IMR-90 (cell line): ENCODE measurements at regions not wholly inside any gene's neighbourhood (a gene's known extent, or its start where the extent isn't known, plus 50 kb on each side); places are given as distances from the start of the nearest gene placed in this dataset.

Experiments
- ATAC-seq: fragments of 200-7000 bp; cut with Tn5 transposase; 2 replicates; pipeline ENCODE4 v1.9.1; 2020; ENCODE audit warnings: low read depth, mild to moderate bottlenecking, moderate library complexity
- BruUV-seq: library from RNA; stranded (reverse); fragments of 400-500 nt; replicated peaks from 2 replicates; lab custom pipeline; 2021; lab: Mats Ljungman, UMichigan
- CTCF ChIA-PET: fragments of 300-600 bp; formaldehyde crosslinking; extraction: SDS; loops from one replicate; lab custom pipeline; 2021; ENCODE audit warnings: antibody characterized with exemption; lab: Yijun Ruan, JAX
- POLR2A ChIA-PET: fragments of 300-600 bp; sonication (Branson Sonifier 250); formaldehyde crosslinking; loops from one replicate; lab custom pipeline; 2022; ENCODE audit warnings: antibody characterized with exemption; ENCODE audit not compliant: unreplicated experiment; lab: Charles Lee
- DNase-seq: peaks from one replicate; pipeline ENCODE4 v3.0.0; 2013
- H2AFZ ChIP-seq: replicated peaks from 2 replicates; pipeline ENCODE3; 2013; ENCODE audit warnings: low read length, mild to moderate bottlenecking; ENCODE audit not compliant: poor library complexity
- H2AK5ac ChIP-seq: 2 replicates; pipeline ENCODE4 v1.6.1; 2013; ENCODE audit warnings: low read depth, low read length, inconsistent platforms
- H2AK9ac ChIP-seq: replicated peaks from 2 replicates; pipeline ENCODE3; 2013; ENCODE audit warnings: mild to moderate bottlenecking, low read depth, low read length, moderate library complexity; ENCODE audit not compliant: poor library complexity
- H2BK120ac ChIP-seq: 2 replicates; pipeline ENCODE4 v1.6.1; 2013; ENCODE audit warnings: low read depth, low read length, inconsistent platforms
- H2BK15ac ChIP-seq: 3 replicates; pipeline ENCODE4 v1.6.1; 2013; ENCODE audit warnings: low read depth, low read length, inconsistent platforms
- H2BK20ac ChIP-seq: 2 replicates; pipeline ENCODE4 v1.6.1; 2013; ENCODE audit warnings: low read depth, mild to moderate bottlenecking, inconsistent platforms, low read length, moderate library complexity
- H2BK5ac ChIP-seq: 2 replicates; pipeline ENCODE4 v1.6.1; 2013; ENCODE audit warnings: mild to moderate bottlenecking, low read depth, low read length, inconsistent platforms; ENCODE audit not compliant: poor library complexity, severe bottlenecking
- H3K14ac ChIP-seq: replicated peaks from 2 replicates; pipeline ENCODE4 v1.6.1; 2013; ENCODE audit warnings: low read depth, low read length, inconsistent platforms
- H3K18ac ChIP-seq: 2 replicates; pipeline ENCODE4 v1.6.1; 2013; ENCODE audit warnings: low read depth, low read length, control low read depth
- H3K23ac ChIP-seq: 2 replicates; pipeline ENCODE4 v1.6.1; 2013; ENCODE audit warnings: low read depth, low read length, inconsistent platforms
- H3K27ac ChIP-seq: 2 replicates; pipeline ENCODE4 v1.5.1; 2013; ENCODE audit warnings: mild to moderate bottlenecking, control low read depth, low read length; ENCODE audit not compliant: insufficient read depth
- H3K27me3 ChIP-seq: 2 replicates; pipeline ENCODE4 v1.6.1; 2013; ENCODE audit warnings: low read length; ENCODE audit not compliant: control insufficient read depth, insufficient read depth
- H3K36me3 ChIP-seq: 2 replicates; pipeline ENCODE4 v1.6.1; 2013; ENCODE audit warnings: low read length, mixed read lengths; ENCODE audit not compliant: control insufficient read depth, insufficient read depth
- H3K4ac ChIP-seq: 2 replicates; pipeline ENCODE4 v1.6.1; 2013; ENCODE audit warnings: low read depth, low read length, inconsistent platforms
- H3K4me1 ChIP-seq: 2 replicates; pipeline ENCODE4 v1.6.1; 2013; ENCODE audit warnings: low read length, mixed read lengths; ENCODE audit not compliant: control insufficient read depth, insufficient read depth
- H3K4me2 ChIP-seq: 2 replicates; pipeline ENCODE4 v1.6.1; 2013; ENCODE audit warnings: low read depth, mild to moderate bottlenecking, control low read depth, low read length, moderate library complexity
- H3K4me3 ChIP-seq: 2 replicates; pipeline ENCODE4 v1.5.1; 2013; ENCODE audit warnings: low read depth, mild to moderate bottlenecking, control low read depth, low read length, moderate library complexity; ENCODE audit not compliant: insufficient read depth
- H3K56ac ChIP-seq: 2 replicates; pipeline ENCODE4 v1.6.1; 2013; ENCODE audit warnings: low read length, inconsistent platforms; ENCODE audit not compliant: insufficient read depth; ENCODE audit errors: extremely low read depth
- H3K79me1 ChIP-seq, 2 experiments: 2 replicates each; pipeline ENCODE4 v1.6.1; 2013; ENCODE audit warnings: low read length in 2 of 2, inconsistent platforms in 1 of 2, low read depth in 1 of 2
- H3K9ac ChIP-seq: 2 replicates; pipeline ENCODE4 v1.6.1; 2013; ENCODE audit warnings: low read depth, low read length, control low read depth
- H3K9me1 ChIP-seq: 2 replicates; pipeline ENCODE4 v1.6.1; 2013; ENCODE audit warnings: low read length, inconsistent platforms; ENCODE audit not compliant: insufficient read depth
- H3K9me3 ChIP-seq: 2 replicates; pipeline ENCODE4 v1.6.1; 2013; ENCODE audit warnings: low read length; ENCODE audit not compliant: control insufficient read depth, insufficient read depth
- H4K20me1 ChIP-seq: 2 replicates; pipeline ENCODE4 v1.6.1; 2013; ENCODE audit warnings: low read length, inconsistent platforms; ENCODE audit not compliant: insufficient read depth
- H4K5ac ChIP-seq: 2 replicates; pipeline ENCODE4 v1.6.1; 2013; ENCODE audit warnings: mild to moderate bottlenecking, low read depth, low read length, control low read depth
- H4K8ac ChIP-seq, 2 experiments: 2 replicates each; pipeline ENCODE4 v1.6.1; 2013; ENCODE audit warnings: low read depth in 2 of 2, low read length in 2 of 2, control low read depth in 1 of 2, inconsistent platforms in 1 of 2
- H4K91ac ChIP-seq: 2 replicates; pipeline ENCODE4 v1.6.1; 2013; ENCODE audit warnings: low read depth, low read length, inconsistent platforms; ENCODE audit not compliant: insufficient read depth
- BHLHE40 ChIP-seq: fragments of 150-350 bp; IDR thresholded peaks from 2 replicates; pipeline ENCODE4 v1.6.1; 2016; ENCODE audit warnings: mild to moderate bottlenecking, low read depth, low read length
- CEBPB ChIP-seq: IDR thresholded peaks from 2 replicates; pipeline ENCODE4 v1.6.1; 2012; ENCODE audit warnings: low read depth, low read length, improper control_type of control experiment
- ELK1 ChIP-seq: fragments of 150-350 bp; IDR thresholded peaks from 2 replicates; pipeline ENCODE4 v1.6.1; 2016; ENCODE audit warnings: low read depth, mild to moderate bottlenecking, low read length, moderate library complexity, borderline replicate concordance
- FOS ChIP-seq: fragments of 150-350 bp; IDR thresholded peaks from 2 replicates; pipeline ENCODE4 v1.6.1; 2016; ENCODE audit warnings: low read depth, low read length
- MAZ ChIP-seq: IDR thresholded peaks from 2 replicates; pipeline ENCODE4 v1.6.1; 2012; ENCODE audit warnings: low read depth, mild to moderate bottlenecking, low read length, improper control_type of control experiment, moderate library complexity, borderline replicate concordance
- MXI1 ChIP-seq: IDR thresholded peaks from 2 replicates; pipeline ENCODE4 v1.6.1; 2012; ENCODE audit warnings: low read depth, mild to moderate bottlenecking, low read length, moderate library complexity, borderline replicate concordance
- NFE2L2 ChIP-seq: fragments of 150-350 bp; IDR thresholded peaks from 2 replicates; pipeline ENCODE4 v1.6.1; 2016; ENCODE audit warnings: low read depth, mild to moderate bottlenecking, low read length
- POLR2A ChIP-seq: IDR thresholded peaks from 2 replicates; pipeline ENCODE4 v1.6.1; 2012; ENCODE audit warnings: mild to moderate bottlenecking, low read depth, low read length
- RAD21 ChIP-seq: IDR thresholded peaks from 2 replicates; pipeline ENCODE4 v1.6.1; 2012; ENCODE audit warnings: low read length, improper control_type of control experiment
- RCOR1 ChIP-seq: IDR thresholded peaks from 2 replicates; pipeline ENCODE4 v1.6.1; 2012; ENCODE audit warnings: mild to moderate bottlenecking, low read length, improper control_type of control experiment; ENCODE audit not compliant: insufficient replicate concordance
- RFX5 ChIP-seq: IDR thresholded peaks from 2 replicates; pipeline ENCODE4 v1.8.0; 2012; ENCODE audit warnings: low read depth, mild to moderate bottlenecking, low read length, moderate library complexity
- SMC3 ChIP-seq: fragments of 150-350 bp; IDR thresholded peaks from 2 replicates; pipeline ENCODE4 v1.6.1; 2016; ENCODE audit warnings: low read depth, mild to moderate bottlenecking, antibody characterized with exemption, low read length, moderate library complexity
- WGBS, 2 experiments: methylation state at CpG; one replicate each; pipeline versions ENCODE4 v1.1.5 to v1.1.7; 2013; ENCODE audit warnings: missing lambda C conversion rate in 2 of 2; ENCODE audit not compliant: insufficient read length in 1 of 2; ENCODE audit errors: extremely low coverage in 2 of 2; 5-methylcytosine and 5-hydroxymethylcytosine counted together
- dilution Hi-C: fragments of 300-500 bp; cut with HindIII; formaldehyde crosslinking; loops from one replicate; pipeline ENCODE4 v1.14.3; 2018; ENCODE audit warnings: low sequenced_read_pairs; ENCODE audit not compliant: unreplicated experiment
- in situ Hi-C: fragments of 300-500 bp; cut with MboI; formaldehyde crosslinking; loops from 3 replicates; pipeline ENCODE4 v1.14.3; 2019; ENCODE audit warnings: low sequenced_read_pairs, inconsistent platforms, mixed read lengths
- intact Hi-C: fragments of 100-400 bp; cut with micrococcal nuclease; formaldehyde crosslinking; loops from 2 replicates; pipeline ENCODE4 v1.10.0; 2022
- TF ChIP-seq, protein P1 (sequence below): fragments of 150-350 bp; IDR thresholded peaks from 2 replicates; pipeline ENCODE4 v1.6.1; 2017; ENCODE audit warnings: mild to moderate bottlenecking, antibody characterized with exemption, low read length, low read depth

DNA sequence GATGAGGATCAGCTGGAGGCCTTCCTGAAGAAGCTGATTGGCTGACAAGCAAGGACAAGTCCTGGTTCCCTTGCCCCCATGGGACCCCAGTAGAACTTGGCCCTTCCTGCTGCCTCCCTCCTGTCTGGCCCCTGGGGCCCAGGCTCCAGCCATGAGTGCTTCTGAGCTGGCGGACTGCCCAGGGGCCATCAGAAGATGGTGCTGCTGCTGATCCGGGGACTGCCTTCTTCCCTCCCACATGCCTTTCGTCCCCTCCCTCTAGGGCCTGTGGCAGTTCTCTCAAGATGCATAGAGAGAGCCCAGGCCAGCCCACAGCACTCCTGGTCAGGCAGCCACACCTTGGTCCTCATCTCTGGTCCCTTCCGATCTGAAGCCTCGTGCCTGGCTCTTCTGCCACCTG lies 57.9 kb upstream of the PRKACB start:
- Histone ChIP-seq H2AK5ac (no peak overlapping the region), H3K14ac (no peak overlapping the region), H2BK5ac (no peak overlapping the region), H3K4me3 (no peak overlapping the region), H2BK120ac (no peak overlapping the region), H4K5ac (no peak overlapping the region), H2BK20ac (no peak overlapping the region), H3K4me2 (no peak overlapping the region), H3K9me1 (peaks cover 9% of the 10 kb centered on the region; the same call in 1 of the 2 replicates), H3K9me3 (no peaks in the 10 kb centered on the region), H4K91ac (no peak overlapping the region), H3K9ac (no peak overlapping the region), H3K56ac (no peak overlapping the region), H4K8ac (no peak overlapping the region), H3K23ac (no peak overlapping the region), H2AFZ (no peak overlapping the region), H3K18ac (no peak overlapping the region), H3K4me1 (no peaks in the 10 kb centered on the region; the same call in 1 of the 2 replicates), H3K4ac (0 out of 2 replicates have a peak overlapping the region, but pooled peaks have one; percentile 2), H3K27ac (no peak overlapping the region), H3K79me1 (peaks cover 28 to 50% of the 10 kb centered on the region in 2 experiments), H3K27me3 (no peaks in the 10 kb centered on the region), H2AK9ac (peak overlapping the region; percentile 53), H4K20me1 (peaks cover 5% of the 10 kb centered on the region; the same call in 1 of the 2 replicates), H2BK15ac (no peak overlapping the region), H3K36me3 (peaks cover 3% of the 10 kb centered on the region; the same call in 1 of the 2 replicates)
- 100% methylated on average over 1 of the region's 5 CpGs; no CpG with 5 or more reads in 1 of the 2 experiments for WGBS, 2 experiments
- intact Hi-C loops (no loop called here), dilution Hi-C loops (no loop called here), in situ Hi-C loops (no loop called here)
- DNase-seq (no peak), ATAC-seq (no peak)
- ChIA-PET CTCF (no interaction called here), POLR2A (no interaction called here)
- BruUV-seq = no TSS peak
- TF ChIP-seq, protein P1, sequence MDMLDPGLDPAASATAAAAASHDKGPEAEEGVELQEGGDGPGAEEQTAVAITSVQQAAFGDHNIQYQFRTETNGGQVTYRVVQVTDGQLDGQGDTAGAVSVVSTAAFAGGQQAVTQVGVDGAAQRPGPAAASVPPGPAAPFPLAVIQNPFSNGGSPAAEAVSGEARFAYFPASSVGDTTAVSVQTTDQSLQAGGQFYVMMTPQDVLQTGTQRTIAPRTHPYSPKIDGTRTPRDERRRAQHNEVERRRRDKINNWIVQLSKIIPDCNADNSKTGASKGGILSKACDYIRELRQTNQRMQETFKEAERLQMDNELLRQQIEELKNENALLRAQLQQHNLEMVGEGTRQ = no peak
- TF ChIP-seq FOS (no peak), RCOR1 (no peak), RFX5 (no peak), MXI1 (no peak), POLR2A (no peak), MAZ (no peak), BHLHE40 (no peak), ELK1 (no peak), RAD21 (no peak), NFE2L2 (no peak), CEBPB (no peak), SMC3 (no peak)
